Panc1 (cell line): ENCODE measurements at regions not wholly inside any gene's neighbourhood (a gene's known extent, or its start where the extent isn't known, plus 50 kb on each side); places are given as distances from the start of the nearest gene placed in this dataset.

Experiments
- ATAC-seq: fragments of 200-7000 bp; cut with Tn5 transposase; 2 replicates; pipeline ENCODE4 v1.9.1; 2020; ENCODE audit warnings: mild to moderate bottlenecking, moderate library complexity
- BruUV-seq: library from RNA; stranded (reverse); fragments of 400-500 nt; replicated peaks from 2 replicates; lab custom pipeline; 2021; lab: Mats Ljungman, UMichigan
- CTCF ChIA-PET: fragments of 300-600 bp; sonication (Branson Sonifier 250); formaldehyde crosslinking; loops from one replicate; lab custom pipeline; 2022; ENCODE audit warnings: antibody characterized with exemption; lab: Charles Lee
- POLR2A ChIA-PET: fragments of 300-600 bp; sonication (Branson Sonifier 250); formaldehyde crosslinking; loops from one replicate; lab custom pipeline; 2022; ENCODE audit warnings: antibody characterized with exemption; lab: Charles Lee
- DNase-seq: peaks from one replicate; pipeline ENCODE4 v3.0.0-alpha.2; 2010; ENCODE audit warnings: low read depth, low spot score
- H3K27ac ChIP-seq: 2 replicates; pipeline ENCODE4 v1.5.1; 2011; ENCODE audit warnings: mild to moderate bottlenecking, low read length, inconsistent platforms
- H3K27me3 ChIP-seq: fragments of 200-500 bp; sonication (Bioruptor generic); 2 replicates; pipeline ENCODE4 v1.6.0; 2014; ENCODE audit warnings: low read length, inconsistent platforms; ENCODE audit not compliant: control insufficient read depth, insufficient read depth
- H3K36me3 ChIP-seq: fragments of 200-500 bp; sonication (Bioruptor generic); 2 replicates; pipeline ENCODE4 v1.5.1; 2014; ENCODE audit warnings: inconsistent platforms, mild to moderate bottlenecking, low read length, moderate library complexity; ENCODE audit not compliant: control insufficient read depth, insufficient read depth
- H3K4me1 ChIP-seq: 2 replicates; pipeline ENCODE4 v1.5.1; 2011; ENCODE audit warnings: inconsistent platforms, mild to moderate bottlenecking, low read length, moderate library complexity; ENCODE audit not compliant: control insufficient read depth, insufficient read depth
- H3K4me3 ChIP-seq, 2 experiments: 2 replicates each; pipeline ENCODE4 v1.5.1; 2011 to 2012; ENCODE audit warnings: low read depth in 2 of 2, low read length in 2 of 2, mild to moderate bottlenecking in 2 of 2, inconsistent platforms in 1 of 2, moderate library complexity in 1 of 2
- H3K9me3 ChIP-seq: fragments of 200-500 bp; sonication (Bioruptor generic); 2 replicates; pipeline ENCODE4 v1.5.1; 2014; ENCODE audit warnings: low read depth, mild to moderate bottlenecking, inconsistent platforms, low read length, moderate library complexity; ENCODE audit not compliant: control insufficient read depth, insufficient read depth
- POLR2AphosphoS5 ChIP-seq: IDR thresholded peaks from 2 replicates; pipeline ENCODE4 v1.6.1; 2012; ENCODE audit warnings: mild to moderate bottlenecking, low read depth, low read length, moderate library complexity
- SIN3A ChIP-seq: IDR thresholded peaks from 2 replicates; pipeline ENCODE4 v1.6.1; 2012; ENCODE audit warnings: low read depth, mild to moderate bottlenecking, low read length, moderate library complexity, borderline replicate concordance; ENCODE audit not compliant: insufficient read depth
- TCF7L2 ChIP-seq: IDR thresholded peaks from 2 replicates; pipeline ENCODE4 v1.6.1; 2011; ENCODE audit warnings: mild to moderate bottlenecking, low read depth, low read length, inconsistent platforms
- in situ Hi-C: cut with HindIII; loops from 2 replicates; pipeline ENCODE4 v1.10.0; 2016; ENCODE audit warnings: low sequenced_read_pairs, low pct_unique_long_range_greater_than_20kb
- intact Hi-C: fragments of 100-400 bp; cut with micrococcal nuclease; formaldehyde crosslinking; loops from one replicate; pipeline ENCODE4 v1.10.0; 2022; ENCODE audit not compliant: unreplicated experiment
- TF ChIP-seq, protein P1 (sequence below), 2 experiments: IDR thresholded peaks; 2 replicates each; pipeline ENCODE4 v1.6.1; 2011 to 2012; ENCODE audit warnings: low read depth in 2 of 2, control low read depth in 1 of 2, low read length in 1 of 2, mild to moderate bottlenecking in 1 of 2, moderate library complexity in 1 of 2; ENCODE audit not compliant: insufficient read depth in 1 of 2
- TF ChIP-seq, protein P2 (sequence below): fragments of 450-650 bp; IDR thresholded peaks from 2 replicates; pipeline ENCODE4 v1.5.1; 2017; ENCODE audit warnings: mild to moderate bottlenecking

DNA sequence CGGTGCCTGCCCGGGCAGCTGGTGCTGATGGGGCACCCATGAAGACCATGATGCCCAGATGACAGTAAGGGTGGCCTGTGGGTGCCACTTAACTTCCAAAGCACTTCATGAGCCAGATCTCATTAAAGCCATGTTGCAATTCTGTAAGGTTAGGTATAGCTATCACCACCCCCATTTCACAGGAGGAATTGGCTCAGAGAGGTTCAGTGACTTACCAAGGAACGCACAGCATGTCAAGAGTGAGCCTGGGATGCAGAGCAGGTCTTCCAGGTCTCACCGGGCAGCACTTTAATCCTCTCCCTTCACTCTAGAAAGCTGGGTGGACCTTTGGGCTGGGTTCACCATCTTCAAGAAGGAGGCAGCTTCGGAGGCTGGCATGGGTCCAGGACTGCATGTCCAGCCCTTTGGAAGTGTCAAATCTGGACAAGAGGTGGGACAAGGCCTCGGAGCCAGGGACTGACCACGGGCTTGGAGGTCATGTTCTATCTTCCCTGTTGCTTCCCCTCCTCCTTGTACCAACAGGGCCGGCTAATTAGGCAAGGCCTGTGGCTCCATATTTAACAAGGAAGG lies 189.8 kb downstream of the URI1 start:
- no peak for TF ChIP-seq POLR2AphosphoS5
- TF ChIP-seq, protein P1, sequence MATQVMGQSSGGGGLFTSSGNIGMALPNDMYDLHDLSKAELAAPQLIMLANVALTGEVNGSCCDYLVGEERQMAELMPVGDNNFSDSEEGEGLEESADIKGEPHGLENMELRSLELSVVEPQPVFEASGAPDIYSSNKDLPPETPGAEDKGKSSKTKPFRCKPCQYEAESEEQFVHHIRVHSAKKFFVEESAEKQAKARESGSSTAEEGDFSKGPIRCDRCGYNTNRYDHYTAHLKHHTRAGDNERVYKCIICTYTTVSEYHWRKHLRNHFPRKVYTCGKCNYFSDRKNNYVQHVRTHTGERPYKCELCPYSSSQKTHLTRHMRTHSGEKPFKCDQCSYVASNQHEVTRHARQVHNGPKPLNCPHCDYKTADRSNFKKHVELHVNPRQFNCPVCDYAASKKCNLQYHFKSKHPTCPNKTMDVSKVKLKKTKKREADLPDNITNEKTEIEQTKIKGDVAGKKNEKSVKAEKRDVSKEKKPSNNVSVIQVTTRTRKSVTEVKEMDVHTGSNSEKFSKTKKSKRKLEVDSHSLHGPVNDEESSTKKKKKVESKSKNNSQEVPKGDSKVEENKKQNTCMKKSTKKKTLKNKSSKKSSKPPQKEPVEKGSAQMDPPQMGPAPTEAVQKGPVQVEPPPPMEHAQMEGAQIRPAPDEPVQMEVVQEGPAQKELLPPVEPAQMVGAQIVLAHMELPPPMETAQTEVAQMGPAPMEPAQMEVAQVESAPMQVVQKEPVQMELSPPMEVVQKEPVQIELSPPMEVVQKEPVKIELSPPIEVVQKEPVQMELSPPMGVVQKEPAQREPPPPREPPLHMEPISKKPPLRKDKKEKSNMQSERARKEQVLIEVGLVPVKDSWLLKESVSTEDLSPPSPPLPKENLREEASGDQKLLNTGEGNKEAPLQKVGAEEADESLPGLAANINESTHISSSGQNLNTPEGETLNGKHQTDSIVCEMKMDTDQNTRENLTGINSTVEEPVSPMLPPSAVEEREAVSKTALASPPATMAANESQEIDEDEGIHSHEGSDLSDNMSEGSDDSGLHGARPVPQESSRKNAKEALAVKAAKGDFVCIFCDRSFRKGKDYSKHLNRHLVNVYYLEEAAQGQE (IDR thresholded peaks at IDR 0.05; ENCODE audit: insufficient read depth in 1 of 2, low read depth in 2 of 2, low read length in 1 of 2) = no peak
- no peak for TF ChIP-seq SIN3A
- TF ChIP-seq, protein P2, sequence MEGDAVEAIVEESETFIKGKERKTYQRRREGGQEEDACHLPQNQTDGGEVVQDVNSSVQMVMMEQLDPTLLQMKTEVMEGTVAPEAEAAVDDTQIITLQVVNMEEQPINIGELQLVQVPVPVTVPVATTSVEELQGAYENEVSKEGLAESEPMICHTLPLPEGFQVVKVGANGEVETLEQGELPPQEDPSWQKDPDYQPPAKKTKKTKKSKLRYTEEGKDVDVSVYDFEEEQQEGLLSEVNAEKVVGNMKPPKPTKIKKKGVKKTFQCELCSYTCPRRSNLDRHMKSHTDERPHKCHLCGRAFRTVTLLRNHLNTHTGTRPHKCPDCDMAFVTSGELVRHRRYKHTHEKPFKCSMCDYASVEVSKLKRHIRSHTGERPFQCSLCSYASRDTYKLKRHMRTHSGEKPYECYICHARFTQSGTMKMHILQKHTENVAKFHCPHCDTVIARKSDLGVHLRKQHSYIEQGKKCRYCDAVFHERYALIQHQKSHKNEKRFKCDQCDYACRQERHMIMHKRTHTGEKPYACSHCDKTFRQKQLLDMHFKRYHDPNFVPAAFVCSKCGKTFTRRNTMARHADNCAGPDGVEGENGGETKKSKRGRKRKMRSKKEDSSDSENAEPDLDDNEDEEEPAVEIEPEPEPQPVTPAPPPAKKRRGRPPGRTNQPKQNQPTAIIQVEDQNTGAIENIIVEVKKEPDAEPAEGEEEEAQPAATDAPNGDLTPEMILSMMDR = no peak
- no peak for TF ChIP-seq TCF7L2
- in situ Hi-C loops = no loop called here
- H3K27ac ChIP-seq = no peak overlapping the region
- ATAC-seq (no peak), DNase-seq (no peak)
- POLR2A ChIA-PET = no interaction called here
- no peaks in the 10 kb centered on the region for H3K4me1 ChIP-seq
- no peaks in the 10 kb centered on the region for H3K27me3 ChIP-seq
- no peaks in the 10 kb centered on the region for H3K36me3 ChIP-seq
- no peaks in the 10 kb centered on the region for H3K9me3 ChIP-seq
- H3K4me3 ChIP-seq = no peak overlapping the region
- CTCF ChIA-PET = interaction anchor here (0.6 kb wide), 1 partner anchor 97 kb away, joined by 3 read pairs; no protein-coding TSS in a partner anchor
- intact Hi-C loops = no loop called here
- no TSS peak for BruUV-seq

DNA sequence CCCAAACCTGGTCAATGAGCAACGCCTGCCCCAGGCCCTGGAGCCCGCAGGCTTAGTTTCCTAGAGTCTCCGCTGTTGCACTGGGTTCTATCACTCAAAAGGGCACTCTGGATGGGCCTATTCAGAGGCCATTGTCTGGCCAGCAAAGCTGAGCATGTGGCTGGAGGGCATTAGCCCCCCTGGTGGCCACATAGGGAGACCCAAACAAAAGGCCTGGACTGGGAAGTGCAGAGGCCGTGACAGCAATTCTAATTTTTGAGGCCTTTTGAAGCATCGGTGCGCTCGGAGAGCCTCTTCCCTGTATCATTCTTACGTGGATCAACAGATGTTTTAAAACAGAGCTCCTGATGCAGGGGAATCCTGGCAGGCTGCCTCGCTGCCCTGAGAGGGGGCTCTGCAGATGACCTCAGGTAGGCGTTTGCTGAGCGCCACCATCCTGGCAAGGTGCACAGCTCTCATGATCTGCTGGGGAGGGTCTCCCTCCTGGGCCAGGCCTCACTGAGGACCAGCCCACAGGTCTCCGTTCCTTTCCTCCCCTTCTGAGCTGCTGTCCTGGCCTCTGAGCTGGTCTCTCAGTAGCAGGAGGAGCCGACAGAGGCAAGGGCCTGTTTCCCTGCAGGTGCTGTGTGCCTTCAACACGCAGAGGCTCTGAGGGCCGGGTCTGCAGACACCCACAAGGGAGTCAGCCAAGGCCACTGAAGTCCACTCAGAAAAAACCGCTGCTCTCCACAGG lies 190.5 kb downstream of the URI1 start:
- no peak for ATAC-seq
- CTCF ChIA-PET = no interaction called here
- BruUV-seq = no TSS peak

More for the DNA sequence above, 190.5 kb downstream of the URI1 start:
- H3K4me3 ChIP-seq = no peak overlapping the region
- TF ChIP-seq, protein P2 = no peak
- TF ChIP-seq TCF7L2 (no peak), POLR2AphosphoS5 (no peak), SIN3A (no peak)
- TF ChIP-seq, protein P1 (IDR thresholded peaks at IDR 0.05; ENCODE audit: insufficient read depth in 1 of 2, low read depth in 2 of 2, low read length in 1 of 2) = no peak
- intact Hi-C loops = no loop called here
- no peaks in the 10 kb centered on the region for H3K36me3 ChIP-seq
- no peaks in the 10 kb centered on the region for H3K4me1 ChIP-seq
- H3K27me3 ChIP-seq = no peaks in the 10 kb centered on the region
- no peak for DNase-seq
- H3K9me3 ChIP-seq = no peaks in the 10 kb centered on the region
- POLR2A ChIA-PET = no interaction called here
- in situ Hi-C loops = no loop called here
- H3K27ac ChIP-seq = no peak overlapping the region
